Nephron (organoid): ENCODE measurements at regions not wholly inside any gene's neighbourhood (a gene's known extent, or its start where the extent isn't known, plus 50 kb on each side); places are given as distances from the start of the nearest gene placed in this dataset.
"Not testable (repeated sequence)": the region's sequence is repeated elsewhere in the genome, so short reads cannot be mapped to it uniquely, and the experiment has no call there.

ENCODE experiments used
- H3K27ac Mint-ChIP-seq, 3 experiments: 2 replicates each; pipeline ENCODE4 v1.8.0; 2020; ENCODE audit warnings: mixed read lengths in 3 of 3, mild to moderate bottlenecking in 2 of 3, moderate library complexity in 1 of 3
- H3K27me3 Mint-ChIP-seq: 2 replicates; pipeline ENCODE4 v1.8.0; 2021; ENCODE audit warnings: low read depth, mild to moderate bottlenecking, moderate library complexity, mixed read lengths
- H3K36me3 Mint-ChIP-seq: 2 replicates; pipeline ENCODE4 v1.8.0; 2020; ENCODE audit warnings: low read depth, mixed read lengths
- H3K4me1 Mint-ChIP-seq: 2 replicates; pipeline ENCODE4 v1.8.0; 2020; ENCODE audit warnings: mixed read lengths
- H3K4me3 Mint-ChIP-seq, 3 experiments: 2 replicates each; pipeline ENCODE4 v1.8.0; 2020; ENCODE audit warnings: mild to moderate bottlenecking in 3 of 3, mixed read lengths in 3 of 3, moderate library complexity in 2 of 3
- H3K9me3 Mint-ChIP-seq: 2 replicates; pipeline ENCODE4 v1.8.0; 2020; ENCODE audit warnings: mixed read lengths
- TF ChIP-seq, protein P1 (sequence below), 3 experiments: fragments of 200-600 bp; sonication (generic); IDR thresholded peaks; one replicate each; pipeline ENCODE4 v1.5.0; 2021; ENCODE audit warnings: antibody characterized with exemption in 3 of 3; ENCODE audit not compliant: unreplicated experiment in 3 of 3

DNA sequence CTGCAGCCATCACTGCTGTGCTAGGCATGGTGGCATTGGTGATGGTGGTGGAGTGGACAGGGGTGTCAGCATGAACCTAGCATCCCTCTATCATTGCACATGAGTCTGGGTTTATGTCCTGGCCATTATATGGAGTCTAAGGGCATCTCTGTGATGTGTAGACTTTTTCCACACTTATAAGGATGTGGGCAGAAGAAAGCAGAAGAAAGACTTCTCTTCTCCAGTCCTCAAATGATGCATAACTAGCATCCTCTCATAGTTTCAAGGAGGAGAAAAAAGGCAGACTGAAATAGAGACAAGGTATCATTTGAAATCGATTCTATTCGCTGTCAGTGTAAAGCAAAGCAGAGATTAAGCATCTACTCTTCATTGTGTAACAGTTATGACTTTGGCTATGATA lies 140.0 kb upstream of the ATXN1 start:
- Mint-ChIP-seq H3K9me3 (no peaks in the 10 kb centered on the region), H3K27ac (no peak overlapping the region), H3K4me1 (peaks cover 32% of the 10 kb centered on the region), H3K27me3 (peaks cover 6% of the 10 kb centered on the region), H3K36me3 (no peaks in the 10 kb centered on the region), H3K4me3 (no peak overlapping the region)
- TF ChIP-seq, protein P1, sequence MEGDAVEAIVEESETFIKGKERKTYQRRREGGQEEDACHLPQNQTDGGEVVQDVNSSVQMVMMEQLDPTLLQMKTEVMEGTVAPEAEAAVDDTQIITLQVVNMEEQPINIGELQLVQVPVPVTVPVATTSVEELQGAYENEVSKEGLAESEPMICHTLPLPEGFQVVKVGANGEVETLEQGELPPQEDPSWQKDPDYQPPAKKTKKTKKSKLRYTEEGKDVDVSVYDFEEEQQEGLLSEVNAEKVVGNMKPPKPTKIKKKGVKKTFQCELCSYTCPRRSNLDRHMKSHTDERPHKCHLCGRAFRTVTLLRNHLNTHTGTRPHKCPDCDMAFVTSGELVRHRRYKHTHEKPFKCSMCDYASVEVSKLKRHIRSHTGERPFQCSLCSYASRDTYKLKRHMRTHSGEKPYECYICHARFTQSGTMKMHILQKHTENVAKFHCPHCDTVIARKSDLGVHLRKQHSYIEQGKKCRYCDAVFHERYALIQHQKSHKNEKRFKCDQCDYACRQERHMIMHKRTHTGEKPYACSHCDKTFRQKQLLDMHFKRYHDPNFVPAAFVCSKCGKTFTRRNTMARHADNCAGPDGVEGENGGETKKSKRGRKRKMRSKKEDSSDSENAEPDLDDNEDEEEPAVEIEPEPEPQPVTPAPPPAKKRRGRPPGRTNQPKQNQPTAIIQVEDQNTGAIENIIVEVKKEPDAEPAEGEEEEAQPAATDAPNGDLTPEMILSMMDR (IDR thresholded peaks at IDR 0.05; ENCODE audit: unreplicated experiment in 3 of 3) = no peak

DNA sequence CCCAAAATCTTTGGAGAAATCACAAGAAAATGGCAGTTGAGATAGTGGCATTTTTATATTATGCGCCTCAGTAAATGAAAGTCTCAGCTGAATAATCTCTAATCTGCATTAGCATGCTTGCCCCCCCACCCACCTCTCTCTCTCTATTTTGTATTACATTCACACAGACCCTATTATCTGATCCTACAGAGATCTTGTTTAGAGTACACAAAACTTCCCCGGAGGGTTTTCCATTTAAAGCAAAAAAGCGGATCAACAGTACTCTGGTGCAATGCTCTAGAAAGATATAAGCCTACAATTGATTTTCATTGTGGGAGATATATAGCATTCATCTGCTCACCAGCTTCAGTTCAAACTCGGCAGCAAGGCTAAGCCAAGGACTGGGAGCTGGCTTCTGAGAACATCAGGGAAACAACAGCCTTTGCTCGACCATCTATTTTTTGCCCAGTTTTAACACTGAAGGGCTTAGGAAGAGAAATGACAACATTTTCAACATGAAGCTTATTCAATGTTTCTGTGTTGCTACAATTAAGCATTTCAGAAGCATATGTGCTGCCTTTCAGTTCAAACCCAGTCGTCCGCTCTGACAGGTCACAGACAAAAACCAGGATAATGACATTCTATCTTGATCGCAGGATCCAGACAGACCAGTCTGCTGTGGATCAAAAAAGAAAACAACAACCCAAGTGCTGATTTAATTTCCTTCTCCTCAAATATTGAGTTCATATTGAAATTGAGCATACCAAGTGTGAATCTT lies 137.6 kb upstream of the ATXN1 start:
- H3K27ac Mint-ChIP-seq = no peak overlapping the region
- peaks cover 8% of the 10 kb centered on the region for H3K9me3 Mint-ChIP-seq
- TF ChIP-seq, protein P1 (IDR thresholded peaks at IDR 0.05; ENCODE audit: unreplicated experiment in 3 of 3) = no peak
- peaks cover 6% of the 10 kb centered on the region for H3K27me3 Mint-ChIP-seq
- H3K4me1 Mint-ChIP-seq = peaks cover 26% of the 10 kb centered on the region
- no peak overlapping the region for H3K4me3 Mint-ChIP-seq
- no peaks in the 10 kb centered on the region for H3K36me3 Mint-ChIP-seq

GRCh38 chr6:16897669-16898068 lies 136.4 kb upstream of the ATXN1 start:
- Mint-ChIP-seq H3K9me3 (peaks cover 8% of the 10 kb centered on the region), H3K27me3 (peaks cover 6% of the 10 kb centered on the region), H3K4me1 (peaks cover 15% of the 10 kb centered on the region), H3K36me3 (no peaks in the 10 kb centered on the region), H3K27ac (no peak overlapping the region), H3K4me3 (no peak overlapping the region)
- TF ChIP-seq, protein P1 (IDR thresholded peaks at IDR 0.05; ENCODE audit: unreplicated experiment in 3 of 3) = no peak

DNA sequence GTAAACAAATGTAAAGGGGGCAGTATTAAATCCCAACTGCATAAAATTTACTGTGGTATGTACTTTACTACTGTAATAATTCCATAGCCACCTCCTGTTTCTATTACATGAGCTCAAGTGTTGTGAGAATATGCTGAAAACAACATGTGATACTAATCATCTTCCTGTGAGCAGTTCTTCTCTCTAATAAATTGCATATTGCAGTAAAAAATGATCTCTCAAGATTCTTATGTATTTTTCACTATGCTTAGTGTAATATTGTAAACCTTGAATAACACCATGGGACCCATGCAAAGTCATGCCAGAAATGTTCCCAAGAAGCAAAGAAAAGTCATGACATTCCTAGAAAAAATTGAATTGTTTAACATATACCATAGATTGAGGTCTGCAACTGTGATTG lies 133.0 kb upstream of the ATXN1 start:
- H3K27me3 Mint-ChIP-seq = no peaks in the 10 kb centered on the region
- H3K4me3 Mint-ChIP-seq = no peak overlapping the region
- peaks cover 8% of the 10 kb centered on the region for H3K9me3 Mint-ChIP-seq
- no peak overlapping the region for H3K27ac Mint-ChIP-seq
- TF ChIP-seq, protein P1 (IDR thresholded peaks at IDR 0.05; ENCODE audit: unreplicated experiment in 3 of 3) = no peak
- H3K4me1 Mint-ChIP-seq = no peaks in the 10 kb centered on the region
- no peaks in the 10 kb centered on the region for H3K36me3 Mint-ChIP-seq

GRCh38 chr6:16891110-16891509 lies 129.8 kb upstream of the ATXN1 start:
- H3K4me3 Mint-ChIP-seq, H3K27me3 Mint-ChIP-seq, H3K27ac Mint-ChIP-seq, H3K9me3 Mint-ChIP-seq, H3K4me1 Mint-ChIP-seq, H3K36me3 Mint-ChIP-seq: not testable (repeated sequence)

DNA sequence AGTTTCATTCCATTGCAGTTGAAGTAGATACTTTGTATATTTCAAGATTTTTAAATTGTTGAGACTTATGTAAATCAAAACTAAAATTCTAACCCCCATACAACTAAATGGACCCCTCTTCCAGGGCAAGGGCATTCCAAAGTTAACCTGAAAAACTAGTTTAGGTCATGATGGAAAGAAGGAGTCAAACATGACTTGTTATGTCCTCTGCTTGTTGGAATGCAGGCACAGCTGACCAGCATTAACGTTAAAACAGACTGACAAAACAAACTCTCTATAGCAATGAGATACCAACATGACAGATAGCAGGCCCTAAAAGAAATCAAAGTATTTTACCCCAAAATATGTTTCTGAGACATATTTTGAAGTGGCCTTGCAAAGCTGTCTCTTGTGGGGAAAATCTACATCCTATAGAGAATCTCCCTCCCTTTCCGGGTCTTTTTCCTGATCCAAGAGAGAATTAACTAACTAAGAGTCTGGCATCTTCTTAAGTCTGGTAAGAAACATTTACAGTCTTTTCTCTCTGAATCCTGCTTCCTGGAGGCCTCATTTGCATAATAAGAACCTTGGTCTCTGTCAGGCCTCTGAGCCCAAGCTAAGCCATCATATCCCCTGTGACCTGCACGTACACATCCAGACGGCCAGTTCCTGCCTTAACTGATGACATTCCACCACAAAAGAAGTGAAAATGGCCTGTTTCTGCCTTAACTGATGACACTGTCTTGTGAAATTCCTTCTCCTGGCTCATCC lies 124.3 kb upstream of the ATXN1 start:
- no peak overlapping the region for H3K27ac Mint-ChIP-seq
- H3K9me3 Mint-ChIP-seq = peaks cover 10% of the 10 kb centered on the region
- H3K4me3 Mint-ChIP-seq = no peak overlapping the region
- H3K4me1 Mint-ChIP-seq = no peaks in the 10 kb centered on the region
- TF ChIP-seq, protein P1 (IDR thresholded peaks at IDR 0.05; ENCODE audit: unreplicated experiment in 3 of 3) = no peak
- no peaks in the 10 kb centered on the region for H3K27me3 Mint-ChIP-seq
- H3K36me3 Mint-ChIP-seq = no peaks in the 10 kb centered on the region
